AG09309 (cell line): ENCODE measurements at regions not wholly inside any gene's neighbourhood (a gene's known extent, or its start where the extent isn't known, plus 50 kb on each side); places are given as distances from the start of the nearest gene placed in this dataset.

Source experiments
- DNase-seq: peaks from one replicate; pipeline ENCODE4 v3.0.0-alpha.2; 2010; ENCODE audit warnings: low read depth
- H3K4me3 ChIP-seq: 2 replicates; pipeline ENCODE4 v1.5.1; 2011; ENCODE audit warnings: mild to moderate bottlenecking, low read depth, low read length, moderate library complexity; ENCODE audit not compliant: control insufficient read depth
- CTCF ChIP-seq: IDR thresholded peaks from 2 replicates; pipeline ENCODE4 v1.5.1; 2011; ENCODE audit warnings: mild to moderate bottlenecking, low read depth, low read length, inconsistent platforms; ENCODE audit not compliant: insufficient read depth, control insufficient read depth; ENCODE audit errors: missing control alignments

GRCh38 chr2:236825989-236826510, 256.4 kb downstream of the ACKR3 start:
- no peak for DNase-seq
- no peak overlapping the region for H3K4me3 ChIP-seq
- no peak for TF ChIP-seq CTCF

GRCh38 chr2:236826606-236827156, 257.1 kb downstream of the ACKR3 start:
- TF ChIP-seq CTCF, result no peak
- no peak overlapping the region for H3K4me3 ChIP-seq
- DNase-seq, result no peak

GRCh38 chr2:236827997-236828396, 257.7 kb upstream of the COPS8 start:
- H3K4me3 ChIP-seq, result no peak overlapping the region
- DNase-seq, result no peak
- TF ChIP-seq CTCF, result no peak

DNA sequence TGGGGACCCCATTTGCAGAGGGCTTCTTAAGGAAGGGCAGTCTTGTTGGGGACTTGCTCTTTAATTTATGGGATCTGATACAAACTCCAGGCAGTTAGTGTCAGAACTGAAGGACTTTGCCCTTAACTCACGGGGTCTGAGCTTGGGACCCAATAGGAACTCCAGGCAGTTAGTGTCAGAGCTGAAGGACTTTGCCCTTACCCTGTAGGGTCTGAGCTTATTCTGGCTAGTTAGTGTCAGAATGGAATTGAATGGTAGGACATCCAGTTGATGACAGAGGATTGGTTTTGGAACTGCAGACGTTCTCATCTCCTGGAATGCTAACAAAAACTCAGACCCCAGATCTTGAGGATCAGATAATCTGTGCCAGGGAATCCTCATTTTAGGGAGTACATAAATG, 256.9 kb upstream of the COPS8 start:
- TF ChIP-seq CTCF, result no peak
- DNase-seq, result no peak
- H3K4me3 ChIP-seq, result no peak overlapping the region

GRCh38 chr2:236830926-236831325, 254.8 kb upstream of the COPS8 start:
- H3K4me3 ChIP-seq, result no peak overlapping the region
- no peak for TF ChIP-seq CTCF
- no peak for DNase-seq

DNA sequence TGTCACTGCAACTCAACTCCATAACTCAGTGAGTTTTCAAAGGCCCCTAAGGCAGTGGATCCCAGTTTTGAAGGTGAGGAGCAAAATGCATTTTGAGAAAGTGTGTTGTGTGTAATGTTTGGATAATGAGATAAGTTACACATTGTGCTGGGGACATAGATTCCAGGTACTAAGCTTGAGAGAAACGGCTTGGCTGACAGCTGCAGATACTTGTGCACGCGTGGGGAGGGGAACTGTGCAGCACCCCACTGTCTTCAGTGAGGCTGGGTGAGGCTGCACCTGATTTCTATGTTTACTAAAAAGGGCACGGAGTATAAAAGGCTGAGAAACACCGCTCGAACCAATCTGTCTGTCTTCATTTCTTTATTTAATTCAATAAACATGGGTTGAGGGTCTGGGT, 254.0 kb upstream of the COPS8 start:
- no peak overlapping the region for H3K4me3 ChIP-seq
- TF ChIP-seq CTCF, result no peak
- DNase-seq, result no peak
